GM18873 (cell line): ENCODE measurements at regions not wholly inside any gene's neighbourhood (a gene's known extent, or its start where the extent isn't known, plus 50 kb on each side); places are given as distances from the start of the nearest gene placed in this dataset.

Experiments
- ATAC-seq: cut with Tn5 transposase; IDR thresholded peaks from one replicate; pipeline ENCODE4 v1.9.1; 2021; ENCODE audit warnings: mild to moderate bottlenecking, moderate library complexity, moderate number of reproducible peaks; ENCODE audit not compliant: unreplicated experiment, low FRiP score

GRCh38 chr2:198717451-198717850 is 740.3 kb downstream of the SATB2 start:
- ATAC-seq: no peak

DNA sequence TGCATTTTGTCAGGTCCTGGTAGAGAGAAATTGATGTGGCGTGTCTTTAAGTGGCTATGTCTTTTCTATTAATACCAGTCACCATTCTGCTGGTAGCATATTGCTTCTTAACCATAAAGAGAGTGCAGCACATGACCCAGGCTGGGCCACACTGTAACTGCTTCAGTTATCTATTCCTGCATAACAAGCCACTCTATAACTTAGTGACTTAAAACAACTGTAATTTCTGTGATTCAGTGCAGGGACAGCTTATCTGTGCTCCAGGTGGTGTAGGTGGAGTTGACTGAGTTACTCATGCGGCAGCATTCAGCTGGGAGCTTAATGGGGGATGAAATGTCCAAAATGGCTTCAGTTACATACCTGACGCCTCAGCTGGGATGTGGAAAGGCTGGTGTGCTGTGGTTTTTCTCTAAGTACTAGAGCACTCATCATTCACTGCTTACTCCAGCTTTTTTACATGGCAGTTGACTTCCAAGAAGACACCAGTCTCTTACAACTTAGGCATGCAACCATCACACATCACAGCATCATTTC is 742.4 kb downstream of the SATB2 start:
- ATAC-seq: no peak

GRCh38 chr2:198712485-198712884 is 745.3 kb downstream of the SATB2 start:
- no peak for ATAC-seq

DNA sequence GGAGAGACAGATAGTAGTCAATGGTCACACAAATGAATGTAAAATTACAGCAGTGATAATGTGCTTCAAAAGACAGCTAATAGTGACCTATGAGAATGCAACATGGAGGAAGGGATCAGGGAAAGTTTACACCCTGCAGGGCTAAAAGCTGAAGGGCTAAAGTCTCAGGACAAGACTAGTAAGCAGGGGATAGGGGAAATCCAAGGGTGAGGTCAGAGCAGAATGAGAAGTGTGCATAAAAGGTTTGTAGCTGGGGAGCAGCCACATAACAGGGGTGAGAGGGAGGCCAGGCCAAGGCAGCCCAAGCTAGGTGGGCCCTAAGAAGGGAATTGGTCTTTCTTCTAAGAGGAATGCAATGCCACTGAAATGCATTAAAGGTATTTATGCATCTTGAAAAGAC is 746.3 kb downstream of the SATB2 start:
- ATAC-seq: no peak

DNA sequence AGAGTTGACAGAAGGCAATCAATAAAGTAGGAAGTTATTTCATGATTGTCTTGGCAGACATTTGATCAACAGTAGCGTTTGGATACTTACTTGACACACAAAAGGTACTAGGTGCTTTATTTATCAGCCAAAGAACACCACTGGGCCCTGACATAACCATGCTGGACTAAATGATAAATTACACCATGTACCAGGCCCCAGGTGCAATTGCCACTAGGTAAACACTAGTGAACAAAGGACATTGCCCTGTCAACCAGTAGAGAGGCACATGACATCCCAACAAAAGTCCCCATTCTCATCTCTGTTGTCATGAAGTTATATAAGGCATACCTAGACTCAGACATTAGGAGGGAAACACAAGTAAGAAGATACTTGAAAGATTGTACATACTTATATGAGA is 747.2 kb downstream of the SATB2 start:
- no peak for ATAC-seq

DNA sequence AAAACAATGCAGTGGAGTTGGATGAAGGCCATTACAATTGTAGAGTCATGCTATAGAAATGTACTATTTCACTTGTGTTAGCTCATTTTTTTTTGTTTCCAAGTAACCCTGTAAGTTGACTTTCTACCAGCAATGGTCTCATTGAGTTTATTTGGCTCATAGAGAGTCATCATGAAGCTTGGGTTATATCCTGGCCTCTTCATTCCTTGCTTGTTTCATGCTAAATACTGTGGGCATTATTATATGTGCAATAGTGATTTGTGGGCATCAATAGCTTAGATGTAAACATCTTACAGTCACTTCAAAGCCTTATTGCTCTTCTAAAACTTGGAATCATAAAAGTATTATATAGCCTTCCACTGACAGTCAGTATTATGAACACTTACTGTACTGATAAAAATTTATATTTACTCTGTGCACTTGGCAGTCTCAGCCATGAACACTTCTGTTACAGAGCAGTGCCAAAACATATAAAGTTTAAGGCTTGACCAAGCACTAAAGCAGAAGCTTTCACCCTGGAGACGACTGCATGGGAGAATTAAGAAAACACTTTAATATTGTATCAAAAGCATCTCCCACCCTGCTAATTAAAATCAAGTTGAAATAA is 751.2 kb downstream of the SATB2 start:
- no peak for ATAC-seq

DNA sequence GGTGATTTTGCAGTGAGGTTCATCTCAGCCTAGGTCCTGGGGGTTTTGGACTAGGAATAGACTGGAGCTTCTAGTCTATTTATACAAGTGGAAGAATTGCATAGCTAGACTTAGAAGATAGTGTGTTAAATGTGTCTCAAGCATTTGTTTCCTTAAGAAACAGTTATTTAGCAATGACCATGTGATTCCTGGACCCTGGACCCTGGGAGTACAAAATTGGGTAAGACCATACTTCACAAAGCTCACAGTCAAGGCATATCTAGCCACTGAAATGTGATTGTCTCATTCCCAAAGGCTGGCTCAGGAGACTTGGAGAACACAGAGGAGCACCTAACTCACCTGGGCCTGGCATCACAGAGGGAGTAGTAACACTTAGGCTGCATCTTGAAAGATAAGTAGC is 754.5 kb downstream of the SATB2 start:
- ATAC-seq: no peak

GRCh38 chr2:198702796-198703195 is 754.9 kb downstream of the SATB2 start:
- no peak for ATAC-seq

DNA sequence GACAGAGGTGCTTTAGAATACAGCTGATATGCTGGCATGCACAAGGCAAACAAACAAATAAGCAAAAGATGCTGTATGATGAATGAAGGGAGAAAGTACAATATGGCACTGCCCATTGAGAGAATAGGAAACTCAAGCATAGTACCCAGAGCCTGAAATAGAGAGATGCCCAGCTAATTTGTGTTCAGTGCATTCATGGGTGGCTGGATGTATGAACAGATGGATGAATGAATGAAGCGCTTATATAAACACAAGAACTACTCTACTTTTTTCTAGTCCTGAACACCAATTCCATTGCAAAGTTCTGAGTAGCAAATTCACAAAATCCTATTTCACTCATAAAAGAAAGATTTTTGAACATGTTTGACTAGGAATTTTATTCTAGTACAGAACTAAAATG is 756.3 kb downstream of the SATB2 start:
- no peak for ATAC-seq

- no peak for ATAC-seq
These were observed 757.4 kb downstream of the SATB2 start for GRCh38 chr2:198700319-198700718.

DNA sequence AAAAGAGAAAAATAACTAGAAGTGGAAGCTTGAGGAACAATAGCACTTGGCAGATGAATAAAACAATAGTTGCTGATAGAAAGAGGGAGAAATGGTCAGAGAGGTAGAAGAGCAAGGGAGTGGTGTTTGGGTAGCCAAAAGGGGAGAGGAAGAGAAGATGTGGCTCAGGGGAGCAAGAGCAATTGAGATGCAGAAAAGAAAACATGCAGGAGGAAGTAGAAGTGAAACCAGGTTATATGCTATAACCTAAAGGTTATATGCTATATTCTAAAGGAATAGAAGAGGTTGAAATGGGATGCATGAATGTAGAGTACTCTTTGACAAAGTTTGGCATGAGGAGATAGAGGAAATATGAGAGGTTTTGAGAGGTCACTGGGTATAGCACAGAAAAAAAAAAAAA is 759.5 kb downstream of the SATB2 start:
- ATAC-seq: no peak

GRCh38 chr2:198697794-198698193 is 759.9 kb downstream of the SATB2 start:
- ATAC-seq: no peak

GRCh38 chr2:198697218-198697617 is 760.5 kb downstream of the SATB2 start:
- no peak for ATAC-seq

- ATAC-seq: no peak
These were observed 761.9 kb downstream of the SATB2 start for GRCh38 chr2:198695879-198696278.

DNA sequence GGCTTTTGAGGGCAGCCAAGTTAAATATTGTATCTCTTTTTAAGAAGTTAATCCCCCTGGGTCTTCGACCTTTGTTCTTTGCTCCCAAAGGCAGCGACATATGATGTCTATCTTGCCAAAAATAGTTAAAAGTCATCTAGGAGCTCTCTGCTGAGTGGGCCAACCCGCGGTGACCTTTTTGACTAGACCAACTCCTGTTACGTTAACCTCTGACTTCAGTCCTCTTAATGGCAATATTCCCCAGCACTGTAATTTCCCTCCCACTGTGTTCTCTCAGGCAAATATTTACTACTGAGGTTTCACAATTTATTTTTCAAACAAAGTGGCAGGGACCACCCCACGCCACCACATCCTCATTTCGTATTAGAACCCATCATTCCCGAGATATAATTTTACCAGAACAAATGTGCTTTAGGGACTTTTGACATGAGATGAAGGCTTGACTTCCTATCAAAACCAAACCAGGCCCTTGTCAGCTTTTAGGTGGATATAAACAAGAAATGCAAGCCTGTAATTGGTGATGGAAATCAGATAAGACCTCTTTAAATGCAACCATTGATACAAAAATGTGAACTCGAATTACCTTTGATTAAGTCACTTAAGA is 764.7 kb downstream of the SATB2 start:
- ATAC-seq: no peak

DNA sequence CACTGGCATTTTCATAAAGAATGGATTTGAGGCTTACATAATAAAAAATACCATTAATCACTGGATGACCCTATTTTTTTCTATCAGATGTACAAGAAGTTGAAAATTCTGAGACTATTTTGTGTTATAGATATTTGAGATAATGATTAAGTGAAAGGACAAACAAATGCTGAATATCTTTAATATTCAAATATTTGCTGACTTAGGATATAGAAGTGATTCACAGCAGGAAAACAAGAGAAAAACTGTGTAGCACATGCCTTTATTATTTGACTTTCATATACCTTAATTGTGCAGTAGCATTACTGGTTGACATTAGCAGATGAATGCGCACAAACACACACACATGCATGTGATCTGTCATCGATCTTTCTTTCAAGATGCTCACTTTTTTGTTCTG is 766.5 kb downstream of the SATB2 start:
- ATAC-seq: no peak

GRCh38 chr2:198664321-198664720 is 793.4 kb downstream of the SATB2 start:
- ATAC-seq: no peak

- ATAC-seq: no peak
These were observed 794.8 kb downstream of the SATB2 start for GRCh38 chr2:198662905-198663304.

DNA sequence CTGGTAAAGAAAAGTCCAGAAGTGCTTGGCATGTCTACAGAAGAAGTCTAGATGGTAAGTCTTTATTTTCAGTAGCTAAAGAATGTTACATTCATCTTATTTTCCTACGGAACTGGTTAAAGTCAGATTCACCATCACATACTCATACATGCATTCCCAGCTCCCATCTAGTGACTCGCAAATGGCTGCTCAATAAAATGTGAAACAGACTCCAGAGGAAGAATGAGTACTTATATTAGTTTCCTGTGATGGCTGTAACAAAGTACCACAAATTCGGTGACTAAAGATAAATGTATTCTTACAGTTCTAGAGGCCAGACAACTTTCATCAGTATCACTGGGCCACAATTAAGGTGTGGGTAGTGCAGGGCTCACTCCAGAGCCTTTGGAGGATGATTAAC is 797.2 kb downstream of the SATB2 start:
- ATAC-seq: no peak

- no peak for ATAC-seq
These were observed 798.5 kb downstream of the SATB2 start for GRCh38 chr2:198659096-198659870.

GRCh38 chr2:198657512-198658121 is 800.1 kb downstream of the SATB2 start:
- no peak for ATAC-seq
